ENCODE measurements at regions not wholly inside any gene's neighbourhood (a gene's known extent, or its start where the extent isn't known, plus 50 kb on each side); places are given as distances from the start of the nearest gene placed in this dataset.
"Not testable (repeated sequence)": the region's sequence is repeated elsewhere in the genome, so short reads cannot be mapped to it uniquely, and the experiment has no call there.

DNA sequence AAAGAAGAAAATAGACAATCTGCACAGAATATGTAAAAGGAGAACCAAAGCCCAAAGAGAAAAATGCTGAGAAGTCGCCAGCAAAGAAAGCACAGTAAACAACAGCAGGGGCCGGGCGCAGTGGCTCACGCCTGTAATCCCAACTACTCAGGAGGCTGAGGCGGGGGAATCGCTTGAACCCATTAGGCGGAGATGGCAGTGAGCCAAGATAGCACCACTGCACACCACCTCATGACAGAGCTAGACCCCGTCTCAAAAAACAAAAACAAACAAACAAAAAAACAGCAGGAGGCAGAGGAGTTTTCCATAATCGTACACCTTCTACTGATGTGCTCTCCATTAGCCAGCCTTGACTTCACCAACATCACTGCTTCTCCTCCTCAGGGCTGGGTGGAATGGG is 153.2 kb downstream of the LYPLAL1 start:
- Histone ChIP-seq H3K27ac (ENCODE audit: low read depth, low read length) (no peak overlapping the region), H3K27me3 (ENCODE audit: insufficient read depth, low read length) (no peaks in the 10 kb centered on the region), H3K4me3 (ENCODE audit: low read length in 2 of 2) (no peak overlapping the region), H3K36me3 (ENCODE audit: insufficient read depth, low read length) (no peaks in the 10 kb centered on the region), H3K4me1 (ENCODE audit: insufficient read depth, low read length) (no peaks in the 10 kb centered on the region), H3K9me3 (ENCODE audit: control insufficient read depth in 1 of 2, low read length in 2 of 2) (no peaks in the 10 kb centered on the region)
- no peaks in the 10 kb centered on the region for H3K4me1 Mint-ChIP-seq
- CTCF ChIA-PET (ENCODE audit: partially characterized antibody), result no interaction called here
- intact Hi-C loops (cut with micrococcal nuclease), result no loop called here
- no peaks in the 10 kb centered on the region for H3K36me3 Mint-ChIP-seq
- no peak overlapping the region for H3K27ac Mint-ChIP-seq
- no peak for DNase-seq
- no peak overlapping the region for H3K4me3 Mint-ChIP-seq
- POLR2A ChIA-PET (ENCODE audit: partially characterized antibody), result no interaction called here
- peaks cover 0 to 19% (median 7%) of the 10 kb centered on the region in 8 donors for H3K9me3 Mint-ChIP-seq
- no peaks in the 10 kb centered on the region for H3K27me3 Mint-ChIP-seq

DNA sequence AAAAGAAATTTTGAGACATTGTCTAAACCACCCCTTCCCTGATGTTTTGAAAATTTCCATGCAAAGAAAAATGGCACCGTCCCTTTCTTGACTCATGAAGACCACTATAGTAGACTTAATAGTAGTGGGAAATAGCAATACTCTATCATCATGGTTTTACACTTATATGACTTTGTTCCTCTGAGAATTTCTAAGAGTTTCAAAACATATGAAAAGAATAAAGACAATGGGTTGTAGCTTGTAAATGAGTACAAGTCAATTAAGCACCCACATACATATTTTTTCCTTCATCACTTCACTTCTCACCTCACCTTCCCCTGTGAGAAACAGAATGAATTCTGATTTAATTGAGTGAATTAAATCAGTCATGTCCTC is 151.7 kb downstream of the LYPLAL1 start:
- Mint-ChIP-seq H3K27me3 (no peaks in the 10 kb centered on the region), H3K4me1 (no peaks in the 10 kb centered on the region), H3K4me3 (no peak overlapping the region), H3K27ac (no peak overlapping the region), H3K36me3 (no peaks in the 10 kb centered on the region), H3K9me3 (peaks cover 0 to 19% (median 8%) of the 10 kb centered on the region in 8 donors)
- Histone ChIP-seq H3K9me3 (ENCODE audit: control insufficient read depth in 1 of 2, low read length in 2 of 2) (no peaks in the 10 kb centered on the region), H3K27ac (ENCODE audit: low read depth, low read length) (no peak overlapping the region), H3K4me1 (ENCODE audit: insufficient read depth, low read length) (no peaks in the 10 kb centered on the region), H3K4me3 (ENCODE audit: low read length in 2 of 2) (no peak overlapping the region), H3K27me3 (ENCODE audit: insufficient read depth, low read length) (no peaks in the 10 kb centered on the region), H3K36me3 (ENCODE audit: insufficient read depth, low read length) (no peaks in the 10 kb centered on the region)
- POLR2A ChIA-PET (ENCODE audit: partially characterized antibody), result no interaction called here
- CTCF ChIA-PET (ENCODE audit: partially characterized antibody), result no interaction called here
- intact Hi-C loops (cut with micrococcal nuclease), result no loop called here
- DNase-seq, result no peak

- ChIA-PET CTCF (ENCODE audit: partially characterized antibody) (no interaction called here), POLR2A (ENCODE audit: partially characterized antibody) (no interaction called here)
- Mint-ChIP-seq H3K4me1 (no peaks in the 10 kb centered on the region), H3K27me3 (no peaks in the 10 kb centered on the region), H3K9me3 (peaks cover 0 to 24% (median 9%) of the 10 kb centered on the region in 8 donors), H3K4me3 (no peak overlapping the region), H3K27ac (no peak overlapping the region), H3K36me3 (no peaks in the 10 kb centered on the region)
- DNase-seq, result no peak
- intact Hi-C loops (cut with micrococcal nuclease), result no loop called here
- H3K27me3 ChIP-seq (ENCODE audit: insufficient read depth, low read length), result no peaks in the 10 kb centered on the region
- H3K27ac ChIP-seq (ENCODE audit: low read depth, low read length), result no peak overlapping the region
- no peaks in the 10 kb centered on the region for H3K4me1 ChIP-seq (ENCODE audit: insufficient read depth, low read length)
- H3K36me3 ChIP-seq (ENCODE audit: insufficient read depth, low read length), result no peaks in the 10 kb centered on the region
- H3K9me3 ChIP-seq (ENCODE audit: control insufficient read depth in 1 of 2, low read length in 2 of 2), result no peaks in the 10 kb centered on the region
- H3K4me3 ChIP-seq (ENCODE audit: low read length in 2 of 2), result no peak overlapping the region
Measured at GRCh38 chr1:219324629-219325367, 151.1 kb downstream of the LYPLAL1 start.

DNA sequence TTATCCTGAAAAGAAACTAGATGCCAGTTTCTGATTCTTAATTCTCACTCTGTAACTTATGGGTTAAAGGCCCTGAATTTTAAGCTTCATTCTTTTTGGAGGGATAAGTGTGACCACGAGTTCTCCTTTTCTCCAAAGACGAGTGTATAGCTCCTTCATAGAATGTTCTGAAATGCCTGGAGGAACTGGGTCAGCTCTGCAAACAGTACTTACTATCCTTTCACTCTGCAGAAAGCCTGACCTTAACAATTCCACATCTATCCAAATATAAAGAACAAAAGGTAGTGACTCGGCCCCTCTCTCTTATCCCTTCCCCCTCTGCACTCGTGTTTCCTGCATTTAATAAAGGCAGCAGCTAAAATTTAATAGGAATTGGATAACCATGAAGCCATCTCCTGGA is 150.5 kb downstream of the LYPLAL1 start:
- Histone ChIP-seq H3K9me3 (ENCODE audit: control insufficient read depth in 1 of 2, low read length in 2 of 2) (no peaks in the 10 kb centered on the region), H3K4me3 (ENCODE audit: low read length in 2 of 2) (no peak overlapping the region), H3K36me3 (ENCODE audit: insufficient read depth, low read length) (no peaks in the 10 kb centered on the region), H3K4me1 (ENCODE audit: insufficient read depth, low read length) (no peaks in the 10 kb centered on the region), H3K27me3 (ENCODE audit: insufficient read depth, low read length) (no peaks in the 10 kb centered on the region), H3K27ac (ENCODE audit: low read depth, low read length) (no peak overlapping the region)
- intact Hi-C loops (cut with micrococcal nuclease), result no loop called here
- DNase-seq, result no peak
- Mint-ChIP-seq H3K9me3 (peaks cover 0 to 26% (median 9%) of the 10 kb centered on the region in 8 donors), H3K27me3 (no peaks in the 10 kb centered on the region), H3K27ac (no peak overlapping the region), H3K4me1 (no peaks in the 10 kb centered on the region), H3K36me3 (no peaks in the 10 kb centered on the region), H3K4me3 (no peak overlapping the region)
- ChIA-PET POLR2A (ENCODE audit: partially characterized antibody) (no interaction called here), CTCF (ENCODE audit: partially characterized antibody) (no interaction called here)

GRCh38 chr1:219323426-219323825 is 149.7 kb downstream of the LYPLAL1 start:
- H3K4me1 Mint-ChIP-seq, result no peaks in the 10 kb centered on the region
- CTCF ChIA-PET (ENCODE audit: partially characterized antibody), result no interaction called here

GRCh38 chr1:219322766-219323165 is 149.1 kb downstream of the LYPLAL1 start:
- POLR2A ChIA-PET (ENCODE audit: partially characterized antibody), result no interaction called here
- intact Hi-C loops (cut with micrococcal nuclease), result no loop called here
- CTCF ChIA-PET (ENCODE audit: partially characterized antibody), result no interaction called here
- H3K9me3 ChIP-seq (ENCODE audit: control insufficient read depth in 1 of 2, low read length in 2 of 2), result no peaks in the 10 kb centered on the region
- H3K4me3 ChIP-seq (ENCODE audit: low read length in 2 of 2), result no peak overlapping the region
- Mint-ChIP-seq H3K4me3 (no peak overlapping the region), H3K27me3 (no peaks in the 10 kb centered on the region), H3K27ac (no peak overlapping the region), H3K36me3 (no peaks in the 10 kb centered on the region), H3K4me1 (no peaks in the 10 kb centered on the region), H3K9me3 (peaks cover 0 to 29% (median 9%) of the 10 kb centered on the region in 8 donors)
- H3K27me3 ChIP-seq (ENCODE audit: insufficient read depth, low read length), result no peaks in the 10 kb centered on the region
- H3K4me1 ChIP-seq (ENCODE audit: insufficient read depth, low read length), result no peaks in the 10 kb centered on the region
- H3K36me3 ChIP-seq (ENCODE audit: insufficient read depth, low read length), result no peaks in the 10 kb centered on the region
- no peak for DNase-seq
- H3K27ac ChIP-seq (ENCODE audit: low read depth, low read length), result no peak overlapping the region

More at GRCh38 chr1:219323426-219323825, 149.7 kb downstream of the LYPLAL1 start:
- Histone ChIP-seq H3K4me1 (ENCODE audit: insufficient read depth, low read length) (no peaks in the 10 kb centered on the region), H3K9me3 (ENCODE audit: control insufficient read depth in 1 of 2, low read length in 2 of 2) (no peaks in the 10 kb centered on the region), H3K36me3 (ENCODE audit: insufficient read depth, low read length) (no peaks in the 10 kb centered on the region), H3K27me3 (ENCODE audit: insufficient read depth, low read length) (no peaks in the 10 kb centered on the region), H3K27ac (ENCODE audit: low read depth, low read length) (no peak overlapping the region), H3K4me3 (ENCODE audit: low read length in 2 of 2) (no peak overlapping the region)
- Mint-ChIP-seq H3K27ac (no peak overlapping the region), H3K9me3 (peaks cover 0 to 29% (median 10%) of the 10 kb centered on the region in 8 donors), H3K36me3 (no peaks in the 10 kb centered on the region), H3K27me3 (no peaks in the 10 kb centered on the region), H3K4me3 (no peak overlapping the region)
- no peak for DNase-seq
- POLR2A ChIA-PET (ENCODE audit: partially characterized antibody), result no interaction called here
- intact Hi-C loops (cut with micrococcal nuclease), result no loop called here

GRCh38 chr1:219320563-219320962 is 146.9 kb downstream of the LYPLAL1 start:
- H3K9me3 ChIP-seq (ENCODE audit: control insufficient read depth in 1 of 2, low read length in 2 of 2); H3K4me1 Mint-ChIP-seq; CTCF ChIA-PET (ENCODE audit: partially characterized antibody); H3K27ac Mint-ChIP-seq; POLR2A ChIA-PET (ENCODE audit: partially characterized antibody); intact Hi-C loops (cut with micrococcal nuclease); H3K4me3 Mint-ChIP-seq; H3K4me3 ChIP-seq (ENCODE audit: low read length in 2 of 2); DNase-seq; H3K36me3 Mint-ChIP-seq; H3K27me3 Mint-ChIP-seq; H3K27me3 ChIP-seq (ENCODE audit: insufficient read depth, low read length); H3K36me3 ChIP-seq (ENCODE audit: insufficient read depth, low read length); H3K27ac ChIP-seq (ENCODE audit: low read depth, low read length); H3K4me1 ChIP-seq (ENCODE audit: insufficient read depth, low read length): not testable (repeated sequence)
- peaks cover 0 to 35% (median 15%) of the 10 kb centered on the region in 8 donors for H3K9me3 Mint-ChIP-seq

DNA sequence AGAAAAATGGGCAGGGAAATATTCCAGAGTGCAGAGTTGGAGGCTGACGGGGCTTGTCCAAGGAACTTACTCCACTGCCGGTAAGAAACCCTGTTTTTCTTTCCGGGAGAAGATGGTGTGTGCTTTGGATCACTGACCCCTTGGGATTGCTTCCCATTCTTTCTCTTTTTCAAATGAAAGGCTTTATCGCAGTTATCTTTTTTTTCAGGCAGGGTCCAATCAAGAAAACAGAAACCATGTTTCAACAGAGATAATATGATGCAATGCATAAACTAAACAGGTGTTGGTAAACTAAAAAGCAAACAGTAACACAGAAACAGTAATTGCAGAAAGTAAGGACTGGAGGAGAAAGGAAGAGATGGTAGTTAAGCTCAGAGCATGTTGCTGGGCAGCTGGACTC is 145.1 kb downstream of the LYPLAL1 start:
- no peaks in the 10 kb centered on the region for H3K4me1 ChIP-seq (ENCODE audit: insufficient read depth, low read length)
- ChIA-PET POLR2A (ENCODE audit: partially characterized antibody) (no interaction called here), CTCF (ENCODE audit: partially characterized antibody) (no interaction called here)
- H3K36me3 Mint-ChIP-seq, result peaks cover 0 to 7% of the 10 kb centered on the region in 2 donors
- H3K4me3 Mint-ChIP-seq, result no peak overlapping the region
- H3K27ac Mint-ChIP-seq, result no peak overlapping the region
- no peak overlapping the region for H3K4me3 ChIP-seq (ENCODE audit: low read length in 2 of 2)
- H3K36me3 ChIP-seq (ENCODE audit: insufficient read depth, low read length), result no peaks in the 10 kb centered on the region
- intact Hi-C loops (cut with micrococcal nuclease), result no loop called here
- no peaks in the 10 kb centered on the region for H3K4me1 Mint-ChIP-seq
- no peak for DNase-seq
- H3K9me3 ChIP-seq (ENCODE audit: control insufficient read depth in 1 of 2, low read length in 2 of 2), result no peaks in the 10 kb centered on the region
- H3K27ac ChIP-seq (ENCODE audit: low read depth, low read length), result no peak overlapping the region
- H3K9me3 Mint-ChIP-seq, result peaks cover 0 to 42% (median 20%) of the 10 kb centered on the region in 8 donors
- H3K27me3 ChIP-seq (ENCODE audit: insufficient read depth, low read length), result no peaks in the 10 kb centered on the region
- no peaks in the 10 kb centered on the region for H3K27me3 Mint-ChIP-seq
